ENCODE measurements at regions not wholly inside any gene's neighbourhood (a gene's known extent, or its start where the extent isn't known, plus 50 kb on each side); places are given as distances from the start of the nearest gene placed in this dataset.

DNA sequence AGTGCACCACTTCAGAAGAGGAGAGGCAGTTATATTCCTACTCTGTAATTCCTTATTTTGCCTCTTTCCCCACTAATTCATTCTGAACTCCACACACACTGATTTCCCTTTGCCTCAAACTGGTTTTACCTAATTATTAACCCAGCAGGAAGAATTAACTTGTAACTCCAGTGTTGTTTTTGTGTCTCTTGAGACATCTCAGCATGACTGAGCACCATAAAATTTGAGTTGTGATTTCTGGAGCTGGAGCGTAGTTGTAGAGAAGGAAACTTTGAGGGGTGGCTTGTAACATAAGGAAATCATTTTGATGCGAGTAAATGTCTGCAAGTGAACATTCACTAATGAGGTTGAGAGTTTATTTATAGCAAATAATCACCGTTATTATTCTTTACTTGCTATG lies 265.2 kb downstream of the TMEM38B start:
- Histone ChIP-seq H3K4me1 (no peaks in the 10 kb centered on the region), H3K9me3 (no peaks in the 10 kb centered on the region), H3K27me3 (no peaks in the 10 kb centered on the region), H3K4me3 (no peak overlapping the region), H3K27ac (no peak overlapping the region), H3K36me3 (no peaks in the 10 kb centered on the region)
- no peak for ATAC-seq
- 29 to 47% methylated on average over 3 of the region's 3 CpGs for WGBS, 2 donors (ENCODE audit: low coverage in 1 of 2)
- TF ChIP-seq, protein P1, sequence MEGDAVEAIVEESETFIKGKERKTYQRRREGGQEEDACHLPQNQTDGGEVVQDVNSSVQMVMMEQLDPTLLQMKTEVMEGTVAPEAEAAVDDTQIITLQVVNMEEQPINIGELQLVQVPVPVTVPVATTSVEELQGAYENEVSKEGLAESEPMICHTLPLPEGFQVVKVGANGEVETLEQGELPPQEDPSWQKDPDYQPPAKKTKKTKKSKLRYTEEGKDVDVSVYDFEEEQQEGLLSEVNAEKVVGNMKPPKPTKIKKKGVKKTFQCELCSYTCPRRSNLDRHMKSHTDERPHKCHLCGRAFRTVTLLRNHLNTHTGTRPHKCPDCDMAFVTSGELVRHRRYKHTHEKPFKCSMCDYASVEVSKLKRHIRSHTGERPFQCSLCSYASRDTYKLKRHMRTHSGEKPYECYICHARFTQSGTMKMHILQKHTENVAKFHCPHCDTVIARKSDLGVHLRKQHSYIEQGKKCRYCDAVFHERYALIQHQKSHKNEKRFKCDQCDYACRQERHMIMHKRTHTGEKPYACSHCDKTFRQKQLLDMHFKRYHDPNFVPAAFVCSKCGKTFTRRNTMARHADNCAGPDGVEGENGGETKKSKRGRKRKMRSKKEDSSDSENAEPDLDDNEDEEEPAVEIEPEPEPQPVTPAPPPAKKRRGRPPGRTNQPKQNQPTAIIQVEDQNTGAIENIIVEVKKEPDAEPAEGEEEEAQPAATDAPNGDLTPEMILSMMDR (IDR thresholded peaks at IDR 0.05): no peak
- TF ChIP-seq POLR2A (IDR thresholded peaks at IDR 0.05) (no peak), POLR2AphosphoS5 (IDR thresholded peaks at IDR 0.05) (no peak), EP300 (IDR thresholded peaks at IDR 0.05) (no peak)

DNA sequence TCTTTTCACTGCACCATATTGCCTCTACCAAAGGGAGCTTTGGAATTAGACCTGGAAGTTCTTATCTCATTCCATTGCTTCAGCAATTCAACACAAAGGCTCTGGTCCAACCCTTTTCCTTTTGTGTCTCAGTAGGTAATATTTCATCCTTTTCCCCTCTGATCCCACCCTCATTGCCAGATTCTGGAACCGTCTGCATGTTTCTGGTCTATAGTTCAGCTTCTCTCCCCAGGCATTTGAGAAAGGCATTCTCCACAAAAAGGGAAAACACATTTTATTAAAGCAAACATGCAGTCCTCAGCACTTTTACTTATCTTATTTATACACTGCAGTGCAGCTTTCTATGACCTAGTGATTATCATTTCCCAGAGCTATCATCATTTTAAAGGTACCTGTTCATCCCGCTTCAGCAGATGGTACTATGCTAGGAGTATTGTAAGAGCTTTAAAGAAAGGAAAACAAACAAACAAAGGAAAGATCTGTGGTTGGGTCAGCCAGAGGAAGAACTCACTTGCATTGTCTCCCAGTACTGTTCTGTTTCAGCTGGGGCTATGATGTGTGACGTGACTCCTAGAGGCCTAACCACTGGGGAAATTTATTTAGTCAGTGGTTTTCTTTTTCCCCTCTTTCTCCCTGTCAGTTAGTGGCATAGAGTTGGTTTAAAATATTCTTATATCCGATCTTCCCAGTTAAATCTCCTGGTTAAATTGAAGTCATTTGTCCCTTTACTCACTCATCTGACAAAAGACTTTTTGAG lies 269.2 kb downstream of the TMEM38B start:
- Histone ChIP-seq H3K4me3 (no peak overlapping the region), H3K27me3 (no peaks in the 10 kb centered on the region), H3K36me3 (no peaks in the 10 kb centered on the region), H3K4me1 (no peaks in the 10 kb centered on the region), H3K9me3 (no peaks in the 10 kb centered on the region), H3K27ac (no peak overlapping the region)
- WGBS, 2 donors (ENCODE audit: low coverage in 1 of 2): 73 to 89% methylated on average over 3 to 4 of the region's 4 CpGs
- ATAC-seq: no peak
- no peak for TF ChIP-seq POLR2A (IDR thresholded peaks at IDR 0.05)
- TF ChIP-seq POLR2AphosphoS5 (IDR thresholded peaks at IDR 0.05): no peak
- TF ChIP-seq, protein P1 (IDR thresholded peaks at IDR 0.05): no peak
- TF ChIP-seq EP300 (IDR thresholded peaks at IDR 0.05): no peak

DNA sequence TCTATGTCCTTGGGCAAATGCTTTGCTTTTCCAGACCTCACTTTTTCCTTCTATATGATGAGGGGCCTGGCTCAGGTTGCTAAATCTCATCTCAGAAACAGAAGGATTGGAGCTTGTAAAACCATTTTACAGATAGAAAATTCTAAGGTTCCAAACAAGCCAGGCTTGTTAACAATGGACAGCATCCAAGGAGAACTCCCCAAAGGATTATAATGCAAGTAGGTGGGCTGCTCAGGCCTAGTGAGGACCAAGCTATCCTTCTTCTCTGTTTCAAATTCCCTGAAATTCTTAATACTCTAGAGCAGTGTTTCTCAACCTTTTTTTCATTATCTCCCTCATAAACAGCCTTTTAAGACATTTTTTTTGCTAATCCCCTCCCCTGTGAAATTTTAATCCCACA lies 269.8 kb downstream of the TMEM38B start:
- TF ChIP-seq, protein P1 (IDR thresholded peaks at IDR 0.05): no peak
- TF ChIP-seq EP300 (IDR thresholded peaks at IDR 0.05) (no peak), POLR2A (IDR thresholded peaks at IDR 0.05) (no peak), POLR2AphosphoS5 (IDR thresholded peaks at IDR 0.05) (no peak)
- Histone ChIP-seq H3K27ac (no peak overlapping the region), H3K4me1 (no peaks in the 10 kb centered on the region), H3K4me3 (no peak overlapping the region), H3K9me3 (no peaks in the 10 kb centered on the region), H3K36me3 (no peaks in the 10 kb centered on the region), H3K27me3 (no peaks in the 10 kb centered on the region)
- no peak for ATAC-seq

DNA sequence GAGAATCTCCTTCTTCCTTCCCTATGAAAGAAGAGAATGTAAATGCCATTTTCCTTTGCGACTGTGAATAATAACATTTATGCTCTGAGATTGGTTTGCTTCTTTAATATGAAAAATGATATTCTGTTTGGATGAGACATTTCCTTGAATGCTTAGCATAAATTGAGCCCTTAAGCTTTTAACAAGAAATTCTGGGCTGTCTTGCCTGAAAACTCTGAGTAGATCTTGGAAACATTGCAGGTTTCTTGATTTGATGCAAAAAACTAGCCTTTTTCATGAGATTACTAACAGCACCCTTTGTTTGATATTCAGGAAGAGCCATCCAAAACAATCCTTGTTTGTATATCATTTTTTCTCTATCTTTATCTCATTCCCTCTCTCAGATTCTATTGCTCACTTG lies 272.5 kb downstream of the TMEM38B start:
- no peak for ATAC-seq
- Histone ChIP-seq H3K27me3 (no peaks in the 10 kb centered on the region), H3K9me3 (no peaks in the 10 kb centered on the region), H3K36me3 (no peaks in the 10 kb centered on the region), H3K27ac (no peak overlapping the region), H3K4me3 (no peak overlapping the region), H3K4me1 (no peaks in the 10 kb centered on the region)
- WGBS, 2 donors (ENCODE audit: low coverage in 1 of 2): 53 to 57% methylated on average over 1 of the region's 1 CpG
- TF ChIP-seq EP300 (IDR thresholded peaks at IDR 0.05) (no peak), POLR2A (IDR thresholded peaks at IDR 0.05) (no peak), POLR2AphosphoS5 (IDR thresholded peaks at IDR 0.05) (no peak)
- TF ChIP-seq, protein P1 (IDR thresholded peaks at IDR 0.05): no peak

DNA sequence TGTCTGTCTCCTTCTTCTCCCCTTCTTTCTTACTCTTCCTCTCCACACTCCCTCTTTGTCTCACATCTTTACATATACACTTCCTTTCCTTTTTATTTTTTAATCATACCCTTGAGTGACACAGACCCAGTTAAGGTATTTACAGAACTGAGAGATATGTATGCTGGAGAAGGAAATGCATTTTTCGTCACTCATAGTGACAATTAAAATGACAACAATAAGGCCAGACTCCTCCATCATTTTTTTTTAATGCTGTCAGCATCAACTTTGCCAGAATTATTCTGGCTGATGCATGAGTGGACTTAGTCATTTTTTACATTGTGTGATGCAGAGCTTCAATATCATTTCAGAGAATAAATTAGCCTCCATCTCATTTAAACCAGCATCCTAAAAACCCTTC lies 272.9 kb downstream of the TMEM38B start:
- 25 to 41% methylated on average over 1 of the region's 1 CpG for WGBS, 2 donors (ENCODE audit: low coverage in 1 of 2)
- Histone ChIP-seq H3K27ac (no peak overlapping the region), H3K27me3 (no peaks in the 10 kb centered on the region), H3K4me3 (no peak overlapping the region), H3K4me1 (no peaks in the 10 kb centered on the region), H3K36me3 (no peaks in the 10 kb centered on the region), H3K9me3 (no peaks in the 10 kb centered on the region)
- ATAC-seq: no peak
- TF ChIP-seq, protein P1 (IDR thresholded peaks at IDR 0.05): no peak
- TF ChIP-seq EP300 (IDR thresholded peaks at IDR 0.05) (no peak), POLR2AphosphoS5 (IDR thresholded peaks at IDR 0.05) (no peak), POLR2A (IDR thresholded peaks at IDR 0.05) (no peak)
